AG09309 (cell line): ENCODE measurements at regions not wholly inside any gene's neighbourhood (a gene's known extent, or its start where the extent isn't known, plus 50 kb on each side); places are given as distances from the start of the nearest gene placed in this dataset.

Source experiments
- DNase-seq: peaks from one replicate; pipeline ENCODE4 v3.0.0-alpha.2; 2010; ENCODE audit warnings: low read depth
- H3K4me3 ChIP-seq: 2 replicates; pipeline ENCODE4 v1.5.1; 2011; ENCODE audit warnings: mild to moderate bottlenecking, low read depth, low read length, moderate library complexity; ENCODE audit not compliant: control insufficient read depth
- TF ChIP-seq, protein P1 (sequence below): IDR thresholded peaks from 2 replicates; pipeline ENCODE4 v1.5.1; 2011; ENCODE audit warnings: mild to moderate bottlenecking, low read depth, low read length, inconsistent platforms; ENCODE audit not compliant: insufficient read depth, control insufficient read depth; ENCODE audit errors: missing control alignments

DNA sequence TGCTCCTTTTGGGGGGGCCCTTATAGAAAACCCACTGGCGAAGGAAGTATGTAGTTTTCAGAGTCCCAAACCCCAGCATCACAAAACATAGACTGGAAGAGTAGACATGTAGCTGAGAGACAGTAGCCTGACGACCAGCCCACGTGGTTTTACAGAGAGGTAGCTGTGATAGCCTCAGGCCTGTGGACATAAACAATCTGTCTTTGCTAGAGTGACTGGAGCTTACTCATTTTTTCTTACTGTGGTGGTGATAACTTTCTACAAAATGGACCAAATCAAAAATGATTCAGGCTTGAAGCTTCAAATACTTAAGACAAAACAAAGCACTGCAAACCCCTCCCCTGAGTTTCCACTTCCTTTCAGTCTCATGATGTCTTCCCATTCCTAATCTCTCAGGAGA, 497.0 kb downstream of the RWDD3 start:
- TF ChIP-seq, protein P1, sequence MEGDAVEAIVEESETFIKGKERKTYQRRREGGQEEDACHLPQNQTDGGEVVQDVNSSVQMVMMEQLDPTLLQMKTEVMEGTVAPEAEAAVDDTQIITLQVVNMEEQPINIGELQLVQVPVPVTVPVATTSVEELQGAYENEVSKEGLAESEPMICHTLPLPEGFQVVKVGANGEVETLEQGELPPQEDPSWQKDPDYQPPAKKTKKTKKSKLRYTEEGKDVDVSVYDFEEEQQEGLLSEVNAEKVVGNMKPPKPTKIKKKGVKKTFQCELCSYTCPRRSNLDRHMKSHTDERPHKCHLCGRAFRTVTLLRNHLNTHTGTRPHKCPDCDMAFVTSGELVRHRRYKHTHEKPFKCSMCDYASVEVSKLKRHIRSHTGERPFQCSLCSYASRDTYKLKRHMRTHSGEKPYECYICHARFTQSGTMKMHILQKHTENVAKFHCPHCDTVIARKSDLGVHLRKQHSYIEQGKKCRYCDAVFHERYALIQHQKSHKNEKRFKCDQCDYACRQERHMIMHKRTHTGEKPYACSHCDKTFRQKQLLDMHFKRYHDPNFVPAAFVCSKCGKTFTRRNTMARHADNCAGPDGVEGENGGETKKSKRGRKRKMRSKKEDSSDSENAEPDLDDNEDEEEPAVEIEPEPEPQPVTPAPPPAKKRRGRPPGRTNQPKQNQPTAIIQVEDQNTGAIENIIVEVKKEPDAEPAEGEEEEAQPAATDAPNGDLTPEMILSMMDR: no peak
- no peak overlapping the region for H3K4me3 ChIP-seq
- no peak for DNase-seq

DNA sequence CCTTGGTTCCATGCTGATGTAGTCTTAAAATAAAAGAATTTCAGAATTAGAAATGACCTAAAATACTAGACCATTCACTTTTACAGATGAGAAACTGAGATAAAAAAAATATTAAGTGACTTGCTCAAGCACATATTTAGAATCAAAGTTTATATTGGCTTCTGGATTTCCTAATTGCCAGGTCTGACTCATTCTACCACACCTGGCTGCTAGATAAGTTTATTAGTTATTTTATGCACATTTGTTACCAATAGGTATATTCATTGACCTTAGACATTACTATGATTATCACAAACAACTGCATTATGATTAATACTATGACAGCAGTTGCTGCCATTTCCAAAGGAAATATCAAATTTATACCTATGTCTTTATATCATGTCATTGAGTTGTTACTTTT, 497.5 kb downstream of the RWDD3 start:
- DNase-seq: no peak
- TF ChIP-seq, protein P1: no peak

DNA sequence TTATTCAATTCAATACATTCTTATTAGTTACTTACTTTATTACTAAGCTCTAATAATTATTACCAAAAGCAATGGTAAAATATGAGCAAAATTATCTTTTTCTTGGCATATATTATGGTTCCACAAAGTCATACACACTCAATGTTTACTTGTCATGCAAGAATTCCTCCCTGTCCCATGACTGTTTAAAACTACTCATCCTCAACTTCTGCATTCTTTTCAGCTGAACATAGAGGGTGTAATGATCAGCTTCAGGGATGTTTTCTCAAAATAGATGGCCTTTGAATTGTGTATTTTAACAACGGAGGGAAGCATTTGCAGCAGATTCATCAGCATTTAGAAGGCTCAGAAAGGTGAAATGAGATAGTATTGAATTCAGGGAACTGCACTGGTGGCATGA, 499.0 kb downstream of the RWDD3 start:
- TF ChIP-seq, protein P1: no peak
- H3K4me3 ChIP-seq: no peak overlapping the region
- DNase-seq: no peak

More for the DNA sequence above, 497.5 kb downstream of the RWDD3 start:
- H3K4me3 ChIP-seq: no peak overlapping the region

DNA sequence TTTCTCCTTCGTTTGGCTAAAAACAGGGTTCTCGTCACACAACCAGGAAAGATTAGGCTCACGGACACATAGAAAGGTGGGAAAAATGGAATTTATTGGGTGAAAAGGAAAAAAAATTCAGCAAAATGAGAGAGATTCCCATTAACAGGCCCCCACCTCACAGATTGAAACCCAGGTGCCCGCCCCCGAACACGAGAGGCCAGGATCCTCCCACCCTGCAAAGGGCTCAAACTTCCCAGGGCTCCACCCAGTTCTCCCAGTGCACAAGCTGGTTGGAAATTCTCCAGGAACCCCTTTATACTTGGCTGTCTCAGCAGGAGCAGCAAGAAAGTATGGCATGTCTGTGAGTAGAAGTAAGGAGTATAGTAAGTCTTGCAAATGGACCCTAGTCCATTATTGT, 499.7 kb downstream of the RWDD3 start:
- no peak for DNase-seq
- no peak overlapping the region for H3K4me3 ChIP-seq
- TF ChIP-seq, protein P1: no peak

DNA sequence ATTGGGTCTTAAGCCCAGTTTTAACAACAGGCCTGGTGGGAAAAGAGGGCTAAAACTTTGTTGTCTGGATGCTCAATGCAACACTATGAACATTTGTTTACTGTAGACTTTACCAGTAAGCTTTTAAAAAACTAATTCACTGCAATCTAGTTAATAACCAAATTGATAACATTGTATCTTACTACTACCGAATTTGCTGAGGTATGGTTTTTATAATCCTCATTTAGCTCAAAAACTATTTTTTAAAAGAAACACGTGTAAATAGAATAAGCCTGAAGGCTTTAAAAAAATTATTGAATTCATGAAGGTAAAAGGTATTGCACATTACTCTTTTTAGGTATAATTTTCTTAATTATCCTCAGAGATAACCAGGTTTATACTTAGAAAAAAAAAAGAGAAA, 500.6 kb downstream of the RWDD3 start:
- TF ChIP-seq, protein P1: no peak
- DNase-seq: no peak
- H3K4me3 ChIP-seq: no peak overlapping the region

DNA sequence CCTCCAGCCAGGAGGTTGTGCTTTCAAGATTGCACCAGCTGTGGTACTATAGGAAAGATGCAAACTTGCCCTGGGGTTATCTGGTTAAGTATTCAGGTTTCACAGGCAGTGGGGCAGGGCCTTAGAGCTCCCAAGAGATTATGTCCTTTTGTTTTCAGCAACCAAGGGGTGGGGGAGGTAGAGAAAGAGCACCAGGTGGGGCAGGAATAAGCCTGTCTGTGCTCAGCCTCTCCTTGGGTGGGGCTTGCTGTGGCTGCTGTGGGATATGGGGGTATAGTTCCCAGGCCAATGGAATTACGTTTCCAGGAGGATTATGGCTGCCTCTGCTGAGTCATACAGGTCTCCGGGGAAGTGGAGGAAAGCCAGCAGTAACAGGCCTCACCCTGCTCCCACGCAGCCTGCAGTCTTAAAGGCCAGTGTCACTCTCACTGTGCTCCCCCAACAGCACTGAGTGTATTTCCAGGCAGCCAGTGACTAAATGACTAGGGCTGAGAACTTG, 508.6 kb downstream of the RWDD3 start:
- no peak overlapping the region for H3K4me3 ChIP-seq
- DNase-seq: peak; percentile 5
- TF ChIP-seq, protein P1: no peak

DNA sequence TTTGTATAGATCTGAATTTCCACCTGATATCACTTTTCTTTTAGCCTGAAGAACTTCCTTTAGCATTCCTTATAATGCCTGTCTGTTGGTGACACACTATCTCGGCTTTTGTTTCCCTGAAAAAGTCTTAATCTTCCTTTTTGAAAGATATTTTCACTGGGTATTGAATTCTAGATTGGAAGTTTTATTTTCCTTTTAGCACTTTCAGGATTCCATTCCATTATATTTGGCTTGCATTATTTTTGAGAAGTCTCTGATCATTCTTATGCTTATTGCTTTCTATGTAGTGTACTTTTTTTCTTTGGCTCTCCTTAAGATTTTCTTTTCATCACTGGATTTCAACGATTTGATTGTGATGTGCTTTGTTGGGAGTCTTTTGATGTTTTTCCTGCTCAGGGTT, 510.7 kb downstream of the RWDD3 start:
- no peak for DNase-seq
- H3K4me3 ChIP-seq: no peak overlapping the region
- TF ChIP-seq, protein P1: no peak
